GM19397 (cell line): ENCODE measurements at regions not wholly inside any gene's neighbourhood (a gene's known extent, or its start where the extent isn't known, plus 50 kb on each side); places are given as distances from the start of the nearest gene placed in this dataset.

Source experiments
- ATAC-seq: cut with Tn5 transposase; IDR thresholded peaks from one replicate; pipeline ENCODE4 v1.9.1; 2021; ENCODE audit warnings: mild to moderate bottlenecking, moderate library complexity; ENCODE audit not compliant: unreplicated experiment

DNA sequence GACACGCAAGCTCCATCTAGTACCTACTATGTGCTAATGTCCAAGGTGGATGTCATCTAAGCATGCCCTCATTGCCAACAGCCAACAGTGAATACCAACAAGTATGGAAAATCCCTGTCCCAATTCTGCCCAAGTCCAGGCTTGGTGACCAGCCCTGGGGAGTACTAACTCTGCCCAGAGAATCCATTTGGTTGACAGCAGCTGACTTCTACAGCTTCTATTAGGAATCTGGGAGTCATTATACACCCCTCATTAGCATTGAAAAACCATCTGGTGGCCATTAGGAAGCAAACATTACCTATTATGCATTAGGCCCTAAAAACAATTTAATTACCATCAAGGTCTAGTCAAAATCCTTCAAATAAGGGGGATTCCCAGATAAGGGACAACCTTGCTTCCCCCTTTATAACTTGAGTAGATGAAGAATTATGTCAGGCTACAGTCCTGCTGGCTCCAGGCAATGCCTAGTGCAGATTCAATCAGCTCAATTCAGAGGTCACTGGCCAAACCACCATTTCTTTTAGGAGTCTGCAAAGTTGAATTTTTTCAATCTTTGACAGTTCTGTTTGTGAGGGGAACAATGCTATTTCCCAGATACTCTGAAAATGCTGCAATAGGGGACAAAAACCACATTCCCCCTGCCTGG is 228.0 kb upstream of the LDB2 start:
- no peak for ATAC-seq

DNA sequence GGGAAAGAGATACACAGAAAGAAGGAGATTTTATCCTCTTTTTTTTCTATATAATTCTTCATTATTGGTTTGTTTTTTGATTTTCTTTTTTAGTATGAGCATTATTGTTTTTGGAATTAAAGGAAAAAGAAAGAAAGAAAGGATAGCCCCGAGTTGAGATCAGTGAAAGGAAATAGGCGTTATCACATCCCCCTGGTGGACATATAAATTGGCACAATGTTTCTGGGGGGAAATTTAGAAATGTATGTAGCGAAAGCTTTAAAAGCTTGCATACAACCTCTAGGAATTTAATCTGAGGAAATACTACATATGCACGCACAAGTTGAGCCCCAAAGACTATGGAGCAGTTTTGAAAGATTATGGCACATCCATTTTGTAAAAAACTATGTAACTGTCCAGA is 226.3 kb upstream of the LDB2 start:
- ATAC-seq: no peak

DNA sequence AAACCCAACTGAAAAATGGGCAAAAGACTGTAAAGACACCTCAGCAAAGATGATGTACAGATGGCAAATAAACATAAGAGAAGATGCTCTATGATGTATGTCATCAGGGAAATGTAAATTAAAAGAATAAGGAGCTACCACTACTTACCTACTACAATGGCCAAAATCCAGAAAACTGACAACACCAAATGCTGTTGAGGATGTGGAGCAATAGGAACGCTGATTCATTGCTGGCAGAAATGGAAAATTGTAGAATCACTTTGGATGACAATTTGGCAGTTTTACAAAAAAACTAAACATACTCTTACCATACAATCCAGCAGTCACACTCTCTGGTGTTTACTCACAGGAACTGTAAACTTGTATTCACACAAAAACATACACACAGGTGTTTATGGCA is 222.3 kb upstream of the LDB2 start:
- ATAC-seq: no peak

DNA sequence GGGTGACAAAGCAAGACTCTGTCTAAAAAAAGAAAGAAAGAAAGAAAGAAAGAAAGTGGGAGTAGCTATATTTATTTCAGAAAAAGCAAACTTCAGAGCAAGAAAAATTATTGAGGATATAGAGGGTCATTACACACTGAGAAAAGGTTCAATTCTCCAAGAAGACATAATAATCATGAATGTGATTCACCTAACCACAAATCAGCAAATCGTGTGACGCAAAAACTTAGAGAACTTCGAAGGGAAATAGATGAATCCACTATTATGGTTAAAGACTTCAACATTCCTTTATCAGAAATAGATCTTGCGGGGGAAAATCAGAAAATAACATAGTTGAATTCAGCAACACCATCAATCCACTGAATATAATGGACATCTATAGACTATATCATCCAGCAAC is 219.3 kb upstream of the LDB2 start:
- no peak for ATAC-seq

DNA sequence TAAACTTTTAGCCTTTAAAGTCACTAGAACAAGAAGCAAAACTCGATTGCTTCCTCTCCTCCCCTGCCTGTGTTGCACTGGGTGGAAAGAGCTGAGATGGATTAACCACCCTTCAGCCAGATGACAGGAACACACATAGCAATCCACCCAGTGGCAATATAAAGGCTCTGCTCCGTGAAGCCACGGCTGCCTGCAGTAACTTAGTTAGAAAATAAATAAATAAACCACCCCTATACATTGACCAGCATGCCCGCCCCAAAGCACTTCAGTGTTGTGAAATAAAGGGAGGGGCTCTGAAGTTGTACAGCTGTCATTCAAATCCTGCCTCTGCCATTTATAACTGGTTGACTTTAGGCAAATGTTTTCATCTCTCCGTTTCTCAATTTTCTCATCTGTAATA is 217.1 kb upstream of the LDB2 start:
- ATAC-seq: no peak

DNA sequence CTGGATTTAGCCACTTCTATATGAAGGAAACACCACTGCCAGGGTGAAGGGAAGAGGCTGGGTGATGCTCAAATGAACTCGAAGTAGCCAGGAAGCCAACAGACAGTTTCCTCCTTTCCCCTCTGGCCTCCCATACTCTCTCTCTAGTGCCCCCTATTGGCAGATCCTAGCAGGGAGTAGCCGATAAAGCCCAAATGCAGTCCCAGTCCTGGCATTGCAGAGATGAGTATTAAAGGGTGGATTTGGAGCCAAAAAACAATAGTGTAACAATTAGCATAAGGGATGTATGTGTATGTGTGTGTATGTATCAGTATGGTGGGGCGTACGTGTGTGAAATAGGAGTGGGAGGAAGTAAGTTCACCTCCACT is 213.8 kb upstream of the LDB2 start:
- no peak for ATAC-seq

DNA sequence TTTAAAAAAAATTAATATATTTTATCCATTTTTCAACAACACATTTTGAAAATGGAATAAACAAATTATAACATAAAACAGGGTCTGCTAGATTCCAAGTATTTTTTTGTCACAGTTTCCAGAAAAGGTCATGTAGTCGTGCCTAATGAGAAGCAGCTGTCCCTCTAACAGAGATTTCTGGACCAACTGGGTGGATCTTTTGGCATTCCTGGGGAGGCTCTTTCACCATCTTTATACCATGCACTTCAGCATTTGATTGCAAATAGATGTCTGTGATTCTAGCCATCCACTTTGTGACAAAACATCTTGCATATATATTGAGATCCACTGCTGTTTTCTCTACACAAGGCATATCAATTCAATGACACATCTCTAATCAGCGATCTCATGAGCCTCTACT is 210.7 kb upstream of the LDB2 start:
- no peak for ATAC-seq

DNA sequence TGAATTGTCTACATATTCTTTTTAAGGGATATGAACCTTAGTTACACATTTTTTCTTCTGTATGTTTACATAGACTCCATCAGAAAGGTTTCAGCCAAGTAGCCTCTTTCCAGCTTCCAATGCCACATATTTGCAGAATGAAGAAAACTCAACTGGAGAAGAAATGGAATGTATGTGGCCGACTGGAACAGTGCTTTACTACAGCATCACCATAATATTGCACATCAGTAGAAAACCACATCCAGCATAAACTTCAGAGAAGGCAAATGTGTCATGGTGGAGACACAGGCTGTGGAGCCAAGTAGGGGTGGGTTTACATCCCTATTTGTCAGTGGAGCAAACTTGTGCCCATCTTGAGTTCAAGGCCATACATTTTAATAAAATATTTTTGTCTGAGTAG is 204.8 kb upstream of the LDB2 start:
- no peak for ATAC-seq

DNA sequence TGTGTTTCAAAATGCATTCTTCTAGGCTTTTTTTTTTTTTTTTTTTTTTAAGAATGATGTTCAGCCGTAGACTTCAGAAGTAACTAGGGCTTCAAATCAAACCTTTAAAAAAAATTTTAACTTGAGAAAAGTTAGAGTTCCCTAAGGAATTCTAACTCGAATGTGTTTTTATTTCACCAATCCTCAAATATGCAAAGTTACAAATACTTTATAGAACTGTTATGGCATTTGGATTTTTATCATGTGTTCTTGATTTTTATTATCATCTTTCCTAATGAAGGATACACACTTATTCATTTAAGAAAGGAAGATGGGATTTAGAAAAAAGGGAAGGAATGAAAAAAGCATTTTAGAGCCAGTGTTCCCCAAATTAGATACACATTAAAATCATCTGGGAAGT is 200.6 kb upstream of the LDB2 start:
- ATAC-seq: no peak

DNA sequence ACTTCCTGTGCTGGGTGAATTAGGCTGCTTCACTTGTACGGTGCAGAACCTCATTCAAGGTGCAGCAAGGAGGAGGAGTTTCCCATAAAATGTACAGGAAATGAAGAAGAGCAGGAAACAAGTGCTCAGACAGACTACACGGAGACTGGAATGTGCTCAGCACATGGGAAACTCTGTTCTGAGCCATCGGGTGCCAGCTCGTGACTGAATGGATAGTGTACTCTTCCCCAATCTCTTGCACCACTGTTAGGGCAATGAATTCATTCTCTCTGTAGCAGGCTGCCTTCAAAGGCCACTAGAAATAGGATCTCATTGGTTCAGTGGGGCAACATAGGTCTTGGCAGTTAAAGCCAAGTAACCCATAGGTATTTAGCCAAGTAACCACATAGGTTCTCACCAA is 200.0 kb upstream of the LDB2 start:
- no peak for ATAC-seq

DNA sequence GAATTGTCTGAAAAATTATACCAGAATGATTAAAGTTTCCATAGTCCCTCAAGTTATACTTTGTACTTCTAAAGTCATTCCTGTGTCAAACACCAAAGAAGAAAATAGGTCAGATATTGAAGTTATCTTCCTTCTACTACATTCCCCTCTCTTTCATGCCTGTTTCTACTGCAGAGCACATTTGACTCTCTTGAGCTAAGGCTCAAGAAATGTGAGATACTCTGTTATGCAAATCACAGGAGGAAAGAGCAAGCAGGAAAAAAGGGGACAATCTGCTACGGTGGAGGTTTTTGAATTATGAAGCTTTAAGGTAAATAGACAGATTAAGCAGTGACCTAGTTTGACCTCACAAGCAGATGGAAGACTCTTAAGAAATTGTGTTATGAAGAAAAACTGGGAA is 198.9 kb upstream of the LDB2 start:
- no peak for ATAC-seq

DNA sequence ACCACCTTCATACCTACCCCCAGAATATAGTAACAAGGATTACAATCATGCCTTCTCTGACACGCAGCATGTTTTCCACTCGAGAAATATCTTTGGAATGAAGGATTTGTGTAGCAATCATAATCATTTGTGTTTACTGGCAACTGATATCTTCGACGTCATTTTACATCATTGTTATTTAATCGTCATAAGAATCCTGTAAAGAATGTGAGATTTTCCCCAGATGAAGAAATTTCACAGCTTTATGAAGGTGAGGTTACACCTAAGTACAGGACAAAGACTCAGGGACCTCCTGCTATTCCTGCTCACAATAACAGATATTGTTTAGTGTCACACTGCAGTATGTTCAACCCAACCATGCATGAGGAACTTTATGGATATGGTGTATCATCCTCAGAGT is 198.2 kb upstream of the LDB2 start:
- no peak for ATAC-seq

DNA sequence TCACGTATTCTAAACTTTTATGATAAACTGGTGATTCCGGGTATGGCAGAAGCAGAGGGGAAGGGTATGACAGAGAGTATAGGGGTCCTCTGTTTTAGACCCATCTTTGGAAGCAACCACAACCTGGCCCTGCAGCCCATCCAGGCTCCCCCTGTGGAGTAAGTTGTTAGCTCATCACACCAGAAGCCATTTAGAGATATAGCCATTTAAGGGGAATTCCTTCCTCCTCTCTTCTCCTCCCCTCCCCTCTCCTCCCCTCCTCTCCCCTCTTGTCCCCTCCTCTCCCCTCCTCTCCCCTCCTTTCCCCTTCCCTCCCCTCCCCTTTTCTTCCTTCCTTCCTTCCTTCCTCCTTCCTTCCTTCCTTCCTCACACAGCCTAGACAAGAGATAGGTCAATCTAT is 197.3 kb upstream of the LDB2 start:
- no peak for ATAC-seq

DNA sequence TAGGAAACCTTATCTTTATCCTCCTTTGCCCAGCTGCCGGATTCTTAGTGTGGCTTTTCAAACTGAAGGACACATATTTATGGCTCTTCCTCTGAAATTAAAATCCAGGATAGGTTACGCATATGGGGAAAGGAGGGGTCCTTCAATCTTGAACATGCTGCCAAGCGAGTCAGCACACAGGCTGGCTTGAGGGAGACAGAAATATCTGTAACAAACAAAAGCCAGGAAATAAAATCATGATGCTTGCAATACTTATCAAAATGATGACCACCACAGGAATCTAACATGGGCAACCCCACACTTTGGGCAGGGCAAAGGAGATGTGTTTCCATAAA is 196.4 kb upstream of the LDB2 start:
- ATAC-seq: no peak

DNA sequence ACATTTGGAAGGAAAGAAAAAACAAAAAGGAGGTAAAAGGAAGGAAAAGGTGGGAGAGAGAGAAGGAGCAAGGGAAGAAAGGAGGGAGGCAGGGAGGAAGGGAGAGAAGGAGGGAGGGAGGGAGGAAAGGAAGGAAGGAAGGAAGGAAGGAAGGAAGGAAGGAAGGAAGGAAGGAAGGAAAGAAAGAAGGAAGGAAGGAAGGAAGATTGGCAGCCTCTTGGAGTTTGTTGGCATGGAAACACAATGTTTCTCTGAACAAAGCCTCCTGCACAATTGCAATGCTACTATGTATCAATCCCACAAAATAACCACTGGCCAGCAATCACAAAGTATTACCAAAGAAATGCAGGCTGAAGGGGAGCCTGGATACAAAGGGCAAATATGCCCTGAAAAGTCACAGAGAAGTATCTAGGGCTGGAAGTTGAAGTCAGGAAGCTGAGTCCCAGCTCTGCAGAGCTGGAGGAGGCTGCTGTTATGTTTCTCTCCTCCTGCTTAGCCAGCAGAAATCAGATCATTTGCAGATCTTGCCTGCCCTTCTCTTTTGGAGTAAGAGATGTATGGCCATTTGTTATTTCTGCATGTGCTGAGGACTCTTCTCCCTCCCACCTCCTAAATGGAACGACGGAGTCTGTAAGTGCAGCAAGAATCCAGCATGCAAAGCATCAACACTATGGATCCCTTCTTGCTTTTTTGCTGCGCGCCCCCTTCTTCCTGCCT is 195.9 kb upstream of the LDB2 start:
- no peak for ATAC-seq

DNA sequence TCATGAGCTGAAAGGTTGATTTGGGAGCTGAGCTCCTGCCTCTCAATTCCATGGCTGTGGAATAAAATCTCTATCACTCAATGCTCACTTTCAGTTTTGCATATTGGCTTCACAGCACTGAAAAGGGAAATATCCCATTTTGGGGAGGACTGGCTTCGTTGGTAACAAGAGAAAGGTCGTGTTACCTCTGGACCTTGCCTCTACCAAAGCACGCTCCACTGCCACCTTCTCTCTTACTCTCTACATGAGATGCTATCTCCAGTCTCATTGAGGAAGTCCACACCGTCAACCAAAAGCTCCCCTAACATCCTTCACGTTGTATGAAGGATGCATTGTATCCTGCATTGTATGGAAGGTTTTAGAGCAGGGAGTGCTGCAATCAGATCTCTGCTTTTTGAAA is 195.0 kb upstream of the LDB2 start:
- peak; percentile 9 for ATAC-seq

DNA sequence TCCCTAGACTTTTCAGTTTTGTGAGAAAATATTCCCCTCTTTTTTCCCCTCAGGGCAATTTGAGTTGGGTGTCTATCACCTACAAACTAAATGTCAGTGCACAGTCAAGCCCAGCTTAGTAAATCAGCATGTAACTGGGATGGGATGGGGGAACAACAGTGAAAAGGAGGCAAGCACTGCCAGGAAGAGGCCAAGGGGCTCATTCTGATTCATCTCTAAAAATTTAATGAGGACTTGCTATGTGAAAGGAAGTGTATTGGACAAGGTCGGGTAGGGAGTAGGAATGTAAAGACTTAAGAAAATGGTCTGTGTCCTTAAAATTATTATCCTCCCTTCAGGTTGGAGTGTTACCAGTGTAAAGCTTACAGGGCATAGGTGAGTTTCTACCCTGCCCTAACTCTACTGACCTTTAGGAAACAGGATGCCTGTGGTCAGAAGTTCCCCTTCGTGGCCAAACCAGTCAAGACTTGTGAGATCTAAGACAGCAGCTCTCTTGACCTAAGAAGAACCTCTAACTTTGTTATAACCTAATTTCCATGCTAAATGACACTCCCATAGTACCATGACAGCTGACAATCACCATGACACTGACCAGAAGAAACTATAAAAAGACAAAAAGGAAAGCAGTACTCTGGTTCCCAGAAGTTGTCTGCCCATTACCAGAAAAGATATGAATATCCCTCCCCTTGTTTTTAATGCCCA is 194.4 kb upstream of the LDB2 start:
- peak; percentile 88 for ATAC-seq

DNA sequence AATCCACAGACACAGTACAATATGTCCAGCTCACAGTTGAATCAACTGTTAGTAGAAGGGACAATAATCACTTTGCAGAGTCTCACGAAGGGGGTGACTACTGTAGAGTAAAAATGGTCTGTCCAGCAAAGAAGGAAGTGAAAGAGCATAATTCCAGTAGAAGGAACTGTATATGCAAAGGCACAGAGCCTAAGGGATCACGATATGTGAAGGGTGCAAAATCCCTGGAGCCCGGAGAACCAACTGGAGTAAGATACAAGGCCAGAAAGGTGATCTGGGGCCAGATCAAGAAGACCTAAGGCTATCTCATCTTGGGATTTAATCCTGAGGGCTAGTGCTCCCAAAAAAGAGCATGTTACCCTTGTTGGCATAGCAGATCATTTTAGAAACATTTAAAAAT is 192.7 kb upstream of the LDB2 start:
- ATAC-seq: no peak

DNA sequence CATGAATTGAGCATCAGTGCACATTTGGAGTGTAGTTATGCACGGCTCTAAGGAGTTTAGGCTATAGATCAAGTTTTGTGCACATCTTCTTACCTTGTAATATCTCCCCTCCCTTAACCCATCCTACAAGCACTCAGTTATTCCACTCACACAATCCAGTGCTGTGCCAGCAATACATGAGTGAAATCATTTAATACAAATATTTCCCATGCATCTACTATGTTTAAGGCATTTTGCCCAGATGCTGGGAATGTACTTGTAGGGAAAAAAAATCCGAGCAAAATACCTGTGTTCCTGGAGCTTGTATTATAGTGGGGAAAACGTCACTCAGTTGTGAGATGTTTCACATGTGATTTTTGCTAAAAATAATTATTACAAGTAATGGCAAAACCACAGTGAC is 191.6 kb upstream of the LDB2 start:
- no peak for ATAC-seq

DNA sequence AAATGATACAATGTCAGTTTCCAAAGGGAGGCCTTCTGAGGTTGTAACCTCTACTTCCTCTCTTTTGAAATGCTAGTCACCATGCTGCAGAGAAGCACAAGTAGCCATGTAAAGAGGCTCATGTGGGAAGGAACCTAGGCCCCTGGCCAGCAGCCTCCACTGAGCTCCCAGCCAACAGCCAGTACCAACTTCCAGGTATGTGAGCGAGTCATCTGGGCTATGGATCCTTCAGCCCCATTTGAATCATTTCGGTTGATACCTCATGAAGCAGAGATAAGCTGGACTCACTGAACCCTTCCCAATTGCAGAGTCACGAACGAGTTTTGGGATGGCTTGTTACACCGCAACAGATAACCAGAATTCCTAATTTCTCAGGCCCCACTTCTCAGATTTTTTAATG is 187.0 kb upstream of the LDB2 start:
- no peak for ATAC-seq

DNA sequence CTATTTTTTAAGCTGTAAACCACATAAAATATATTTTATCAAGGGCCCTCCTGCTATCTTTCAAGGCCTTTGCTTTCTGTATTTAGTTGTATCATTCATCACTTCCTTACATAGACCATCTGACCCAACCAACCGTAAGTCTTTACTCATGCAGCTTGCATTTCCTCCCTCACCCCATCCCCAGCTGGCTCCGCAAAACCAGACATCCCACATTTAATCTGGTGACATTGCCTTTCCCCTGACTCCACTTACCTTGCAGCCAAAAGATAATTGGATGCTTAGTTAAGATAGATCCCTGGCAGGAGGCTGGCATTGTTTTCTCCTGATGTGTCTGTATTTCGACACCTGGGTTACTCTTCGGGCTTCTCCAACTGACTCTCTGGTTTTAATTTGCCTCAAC is 183.7 kb upstream of the LDB2 start:
- ATAC-seq: no peak

DNA sequence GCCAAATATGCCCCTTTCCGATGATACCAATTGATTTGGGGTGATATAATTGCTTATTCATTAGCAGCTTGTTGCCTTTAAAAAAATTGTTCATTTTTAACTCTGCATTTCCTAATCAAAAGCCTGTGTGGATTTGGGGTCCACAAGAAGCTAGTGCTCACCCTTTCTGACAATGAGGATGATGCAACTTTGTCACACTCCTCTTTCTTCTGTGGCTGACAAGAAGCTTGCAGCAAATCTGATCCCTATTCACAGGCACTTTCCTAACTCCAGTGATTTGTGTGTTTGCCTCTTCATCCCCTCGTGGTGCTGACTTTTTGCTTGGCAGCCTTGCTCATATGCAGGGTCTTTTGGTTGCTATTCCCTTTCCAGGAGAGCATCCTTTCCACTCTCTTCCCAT is 182.7 kb upstream of the LDB2 start:
- ATAC-seq: no peak

DNA sequence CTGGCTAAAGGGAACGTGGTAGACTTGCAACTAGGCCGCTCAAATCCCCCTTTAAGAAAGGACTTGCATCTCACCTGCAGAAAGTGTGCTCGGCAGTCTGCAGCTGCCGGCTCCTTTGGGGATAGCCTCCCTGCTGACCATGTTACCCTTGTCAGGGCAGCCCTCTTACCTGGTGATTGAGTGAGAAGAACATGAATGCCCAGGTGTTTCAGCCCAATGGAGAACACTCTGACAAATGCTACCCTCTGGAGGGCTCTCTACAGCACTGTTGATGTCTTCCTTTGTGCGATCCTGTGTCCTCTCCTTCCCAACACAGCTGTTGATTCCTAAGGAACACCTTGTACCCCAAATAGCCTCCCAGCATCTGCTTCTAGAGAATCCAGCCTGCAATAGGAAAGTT is 178.7 kb upstream of the LDB2 start:
- ATAC-seq: no peak
